B cell (primary cell): ENCODE measurements at regions not wholly inside any gene's neighbourhood (a gene's known extent, or its start where the extent isn't known, plus 50 kb on each side); places are given as distances from the start of the nearest gene placed in this dataset.

Source experiments
- ATAC-seq: fragments of 200-7000 bp; cut with Tn5 transposase; one replicate; pipeline ENCODE4 v1.10.0; 2021; ENCODE audit warnings: low read depth, mild to moderate bottlenecking, moderate number of reproducible peaks, moderate library complexity
- CTCF ChIA-PET: fragments of 350-600 bp; sonication (Branson Sonifier 250); formaldehyde crosslinking; loops from one replicate; lab custom pipeline; 2021; ENCODE audit warnings: antibody characterized with exemption, inconsistent platforms; lab: Charles Lee
- POLR2A ChIA-PET: fragments of 350-600 bp; sonication (Branson Sonifier 250); formaldehyde crosslinking; loops from one replicate; lab custom pipeline; 2021; ENCODE audit warnings: antibody characterized with exemption; lab: Charles Lee
- DNase-seq: peaks from one replicate; pipeline ENCODE4 v3.0.0; 2013
- H2AFZ ChIP-seq: 2 replicates; pipeline ENCODE4 v1.6.1; 2012; ENCODE audit warnings: mild to moderate bottlenecking, low read depth, low read length; ENCODE audit not compliant: insufficient read depth, poor library complexity, severe bottlenecking
- H3K27ac ChIP-seq, 2 donors: 1 replicate in 1 of 2; 2 replicates in 1 of 2; pipeline ENCODE4 v1.5.1; 2012 to 2013; ENCODE audit warnings: low read length in 2 of 2, mild to moderate bottlenecking in 2 of 2, moderate library complexity in 1 of 2
- H3K27me3 ChIP-seq, 4 experiments: fragments of 200-600 bp in 1 of 4; sonication (generic) in 1 of 4; replicated peaks in 1 of 4; 1 replicate in 2 of 4; 2 replicates in 2 of 4; pipeline versions ENCODE4 v1.6.1 to v1.7.0; 2013 to 2016; ENCODE audit warnings: low read length in 3 of 4, mild to moderate bottlenecking in 2 of 4, mixed read lengths in 1 of 4, moderate library complexity in 1 of 4; ENCODE audit not compliant: insufficient read depth in 4 of 4, control insufficient read depth in 3 of 4; ENCODE audit errors: control extremely low read depth in 1 of 4
- H3K36me3 ChIP-seq, 2 experiments: replicated peaks in 1 of 2; 1 replicate in 1 of 2; 2 replicates in 1 of 2; pipeline versions ENCODE4 v1.6.1 to v1.7.1; 2013; ENCODE audit warnings: low read length in 1 of 2; ENCODE audit not compliant: insufficient read depth in 2 of 2, control insufficient read depth in 1 of 2; ENCODE audit errors: control extremely low read depth in 1 of 2, extremely low read depth in 1 of 2
- H3K4me1 ChIP-seq, 2 donors: fragments of 200-600 bp in 1 of 2; sonication (generic) in 1 of 2; 1 replicate in 1 of 2; 2 replicates in 1 of 2; pipeline versions ENCODE4 v1.5.1 to v1.6.1; 2013 to 2017; ENCODE audit warnings: low read length in 2 of 2; ENCODE audit not compliant: control insufficient read depth in 2 of 2, insufficient read depth in 2 of 2
- H3K4me2 ChIP-seq: replicated peaks from 2 replicates; pipeline ENCODE3; 2012; ENCODE audit warnings: mild to moderate bottlenecking, low read depth, low read length; ENCODE audit not compliant: poor library complexity, severe bottlenecking
- H3K4me3 ChIP-seq, 5 experiments: fragments of 200-600 bp in 1 of 5; sonication (generic) in 1 of 5; 1 replicate in 3 of 5; 2 replicates in 2 of 5; pipeline versions ENCODE4 v1.5.1 to v1.7.0; 2011 to 2016; ENCODE audit warnings: low read length in 4 of 5, mild to moderate bottlenecking in 4 of 5, low read depth in 2 of 5, control low read depth in 1 of 5, moderate library complexity in 1 of 5; ENCODE audit not compliant: insufficient read depth in 1 of 5; ENCODE audit errors: control extremely low read depth in 1 of 5, extremely low read depth in 1 of 5
- H3K79me2 ChIP-seq: fragments of 200-600 bp; sonication (generic); one replicate; pipeline ENCODE4 v1.6.0; 2016; ENCODE audit warnings: low read length; ENCODE audit not compliant: control insufficient read depth, insufficient read depth
- H3K9ac ChIP-seq: fragments of 200-600 bp; sonication (generic); 2 replicates; pipeline ENCODE4 v1.6.1; 2017; ENCODE audit warnings: mild to moderate bottlenecking, low read length, moderate library complexity
- H3K9me3 ChIP-seq, 3 donors: one replicate each; pipeline versions ENCODE4 v1.6.1 to v1.7.1; 2013; ENCODE audit warnings: low read length in 2 of 3; ENCODE audit not compliant: control insufficient read depth in 2 of 3, insufficient read depth in 1 of 3; ENCODE audit errors: control extremely low read depth in 1 of 3
- H4K20me1 ChIP-seq: 2 replicates; pipeline ENCODE4 v1.6.0; 2012; ENCODE audit warnings: mild to moderate bottlenecking, low read length; ENCODE audit not compliant: insufficient read depth, control insufficient read depth, poor library complexity, severe bottlenecking
- H3K27ac Mint-ChIP-seq: one replicate; pipeline ENCODE4 v1.8.0; 2021; ENCODE audit warnings: mixed read lengths
- H3K27me3 Mint-ChIP-seq: one replicate; pipeline ENCODE4 v1.8.0; 2021; ENCODE audit warnings: mixed read lengths
- H3K4me1 Mint-ChIP-seq: one replicate; pipeline ENCODE4 v1.8.0; 2021; ENCODE audit warnings: mixed read lengths
- H3K4me3 Mint-ChIP-seq: one replicate; pipeline ENCODE4 v1.8.0; 2021; ENCODE audit warnings: mixed read lengths
- H3K9me3 Mint-ChIP-seq: one replicate; pipeline ENCODE4 v1.8.0; 2022; ENCODE audit warnings: mixed read lengths; ENCODE audit not compliant: insufficient read depth
- CTCF ChIP-seq: fragments of 200-600 bp; IDR thresholded peaks from one replicate; pipeline ENCODE4 v1.8.0; 2022; ENCODE audit warnings: antibody characterized with exemption, mild to moderate bottlenecking
- EZH2 ChIP-seq: IDR thresholded peaks from 2 replicates; pipeline ENCODE4 v1.6.1; 2012; ENCODE audit warnings: borderline replicate concordance, low read depth, mild to moderate bottlenecking, moderate library complexity, low read length; ENCODE audit not compliant: insufficient read depth, poor library complexity, severe bottlenecking
- WGBS: methylation state at CpG from one replicate; pipeline ENCODE4 v1.1.5; 2013; ENCODE audit warnings: missing lambda C conversion rate; ENCODE audit not compliant: insufficient coverage; 5-methylcytosine and 5-hydroxymethylcytosine counted together
- intact Hi-C: fragments of 100-400 bp; cut with micrococcal nuclease; formaldehyde crosslinking; loops from one replicate; pipeline ENCODE4 v1.10.0; 2022

- no peaks in the 10 kb centered on the region for H3K4me1 Mint-ChIP-seq
- Histone ChIP-seq H3K4me3 (no peak overlapping the region), H3K9me3 (no peaks in the 10 kb centered on the region), H3K27me3 (no peaks in the 10 kb centered on the region), H3K36me3 (no peaks in the 10 kb centered on the region), H3K4me2 (no peak overlapping the region), H3K79me2 (no peaks in the 10 kb centered on the region), H4K20me1 (no peaks in the 10 kb centered on the region), H2AFZ (no peak overlapping the region), H3K4me1 (no peaks in the 10 kb centered on the region), H3K27ac (no peak overlapping the region), H3K9ac (no peak overlapping the region)
- intact Hi-C loops, result no loop called here
- ChIA-PET CTCF (no interaction called here), POLR2A (no interaction called here)
- no CpG with 5 or more reads among the region's 2 CpGs for WGBS
- DNase-seq (no peak), ATAC-seq (no peak)
- no peak overlapping the region for H3K4me3 Mint-ChIP-seq
- no peak overlapping the region for H3K27ac Mint-ChIP-seq
- TF ChIP-seq EZH2, result no peak
- TF ChIP-seq CTCF, result no peak
- H3K27me3 Mint-ChIP-seq, result no peaks in the 10 kb centered on the region
- H3K9me3 Mint-ChIP-seq, result no peaks in the 10 kb centered on the region
These were observed 144.6 kb upstream of the FBN2 start for GRCh38 chr5:128682669-128683068.

GRCh38 chr5:128684961-128685360, 146.9 kb upstream of the FBN2 start:
- Histone ChIP-seq H3K27ac (no peak overlapping the region), H3K9me3 (no peaks in the 10 kb centered on the region), H3K79me2 (no peaks in the 10 kb centered on the region), H3K27me3 (no peaks in the 10 kb centered on the region), H3K36me3 (no peaks in the 10 kb centered on the region), H2AFZ (no peak overlapping the region), H4K20me1 (no peaks in the 10 kb centered on the region), H3K4me2 (no peak overlapping the region), H3K4me3 (no peak overlapping the region), H3K4me1 (no peaks in the 10 kb centered on the region), H3K9ac (no peak overlapping the region)
- TF ChIP-seq CTCF, result no peak
- TF ChIP-seq EZH2, result no peak
- ChIA-PET CTCF (no interaction called here), POLR2A (no interaction called here)
- no peak overlapping the region for H3K4me3 Mint-ChIP-seq
- intact Hi-C loops, result no loop called here
- ATAC-seq (no peak), DNase-seq (no peak)
- no peaks in the 10 kb centered on the region for H3K27me3 Mint-ChIP-seq
- no CpG with 5 or more reads among the region's 1 CpG for WGBS
- no peaks in the 10 kb centered on the region for H3K4me1 Mint-ChIP-seq
- no peak overlapping the region for H3K27ac Mint-ChIP-seq
- no peaks in the 10 kb centered on the region for H3K9me3 Mint-ChIP-seq
